Hepatocyte (in vitro differentiated cells): ENCODE measurements at regions not wholly inside any gene's neighbourhood (a gene's known extent, or its start where the extent isn't known, plus 50 kb on each side); places are given as distances from the start of the nearest gene placed in this dataset.

ENCODE experiments used
- DNase-seq: peaks from one replicate; pipeline ENCODE4 v3.0.0-alpha.2; 2016; ENCODE audit warnings: low spot score
- H2AFZ ChIP-seq: fragments of 200-600 bp; sonication (generic); 2 replicates; pipeline ENCODE4 v1.6.0; 2016; ENCODE audit warnings: antibody characterized with exemption, mild to moderate bottlenecking
- H3K27ac ChIP-seq: fragments of 200-600 bp; sonication (generic); 2 replicates; pipeline ENCODE4 v1.5.1; 2016; ENCODE audit warnings: mild to moderate bottlenecking
- H3K27me3 ChIP-seq: fragments of 200-600 bp; sonication (generic); 2 replicates; pipeline ENCODE4 v1.6.1; 2016
- H3K36me3 ChIP-seq: fragments of 200-600 bp; sonication (generic); replicated peaks from 2 replicates; pipeline ENCODE4 v1.5.1; 2016; ENCODE audit warnings: low read depth; ENCODE audit not compliant: insufficient read depth
- H3K4me1 ChIP-seq: fragments of 200-600 bp; sonication (generic); 2 replicates; pipeline ENCODE4 v1.5.1; 2016; ENCODE audit warnings: mild to moderate bottlenecking, moderate library complexity; ENCODE audit not compliant: insufficient read depth
- H3K4me2 ChIP-seq: fragments of 200-600 bp; sonication (generic); 2 replicates; pipeline ENCODE4 v1.6.0; 2016
- H3K4me3 ChIP-seq: fragments of 200-600 bp; sonication (generic); 2 replicates; pipeline ENCODE4 v1.5.1; 2016; ENCODE audit warnings: mild to moderate bottlenecking
- H3K79me2 ChIP-seq: fragments of 200-600 bp; sonication (generic); 2 replicates; pipeline ENCODE4 v1.6.0; 2017; ENCODE audit warnings: mild to moderate bottlenecking
- H3K9me2 ChIP-seq: fragments of 200-600 bp; sonication (generic); replicated peaks from 2 replicates; pipeline ENCODE4 v1.6.0; 2017; ENCODE audit warnings: mild to moderate bottlenecking; ENCODE audit not compliant: insufficient read depth
- H3K9me3 ChIP-seq: fragments of 200-600 bp; sonication (generic); 2 replicates; pipeline ENCODE4 v1.5.1; 2016; ENCODE audit warnings: low read depth, mild to moderate bottlenecking
- H4K20me1 ChIP-seq: fragments of 200-600 bp; sonication (generic); 2 replicates; pipeline ENCODE4 v1.6.0; 2016; ENCODE audit warnings: mild to moderate bottlenecking; ENCODE audit not compliant: insufficient read depth, poor library complexity, severe bottlenecking
- EZH2 ChIP-seq: fragments of 200-600 bp; sonication (generic); IDR thresholded peaks from 2 replicates; pipeline ENCODE4 v1.6.1; 2016; ENCODE audit warnings: antibody characterized with exemption, mild to moderate bottlenecking, borderline replicate concordance
- EZH2phosphoT487 ChIP-seq: fragments of 200-600 bp; sonication (generic); IDR thresholded peaks from one replicate; pipeline ENCODE4 v1.6.1; 2018; ENCODE audit warnings: antibody characterized with exemption, mild to moderate bottlenecking, low read depth, moderate library complexity; ENCODE audit not compliant: unreplicated experiment, severe bottlenecking
- WGBS: methylation state at CpG from one replicate; pipeline ENCODE4 v1.1.6; 2016; ENCODE audit warnings: low lambda C conversion rate; ENCODE audit errors: missing lambda C conversion rate; 5-methylcytosine and 5-hydroxymethylcytosine counted together
- TF ChIP-seq, protein P1 (sequence below): fragments of 200-600 bp; sonication (generic); IDR thresholded peaks from 2 replicates; pipeline ENCODE4 v1.5.1; 2016; ENCODE audit warnings: antibody characterized with exemption, mild to moderate bottlenecking; ENCODE audit not compliant: poor library complexity

DNA sequence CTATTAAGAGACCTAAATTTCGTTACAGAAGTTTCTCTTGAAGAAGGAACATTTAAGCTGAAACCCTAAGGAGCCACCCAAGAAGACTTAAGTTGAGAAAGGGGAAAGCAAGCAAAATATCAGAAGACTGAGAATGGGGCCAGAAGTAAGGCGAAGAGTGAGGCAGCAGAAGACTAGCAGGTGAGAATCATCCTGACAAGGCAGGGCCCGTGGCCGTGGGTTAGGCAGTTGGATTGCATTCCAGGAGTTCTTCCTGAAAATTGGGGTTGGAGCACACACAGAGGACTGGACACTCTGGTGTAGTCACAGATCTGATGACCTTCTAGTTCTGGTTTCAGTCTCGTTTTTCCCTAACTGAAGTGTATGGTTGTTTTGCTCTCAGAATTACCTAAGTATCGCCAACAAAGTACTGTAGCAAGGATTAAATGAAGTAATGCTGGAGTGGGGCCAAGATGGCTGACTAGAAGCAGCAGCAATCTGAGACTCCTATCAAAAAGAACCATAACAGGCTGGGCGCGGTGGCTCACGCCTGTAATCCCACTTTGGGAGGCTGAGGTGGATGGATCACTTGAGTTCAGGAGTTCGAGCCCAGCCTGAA, 94.4 kb upstream of the GUCY1A1 start:
- Histone ChIP-seq H3K9me2 (no peaks in the 10 kb centered on the region), H4K20me1 (no peaks in the 10 kb centered on the region), H3K4me2 (no peak overlapping the region), H3K9me3 (no peaks in the 10 kb centered on the region), H2AFZ (no peak overlapping the region), H3K4me1 (no peaks in the 10 kb centered on the region), H3K36me3 (no peaks in the 10 kb centered on the region), H3K27me3 (no peaks in the 10 kb centered on the region), H3K4me3 (no peak overlapping the region), H3K27ac (no peak overlapping the region), H3K79me2 (no peaks in the 10 kb centered on the region)
- DNase-seq: no peak
- TF ChIP-seq, protein P1, sequence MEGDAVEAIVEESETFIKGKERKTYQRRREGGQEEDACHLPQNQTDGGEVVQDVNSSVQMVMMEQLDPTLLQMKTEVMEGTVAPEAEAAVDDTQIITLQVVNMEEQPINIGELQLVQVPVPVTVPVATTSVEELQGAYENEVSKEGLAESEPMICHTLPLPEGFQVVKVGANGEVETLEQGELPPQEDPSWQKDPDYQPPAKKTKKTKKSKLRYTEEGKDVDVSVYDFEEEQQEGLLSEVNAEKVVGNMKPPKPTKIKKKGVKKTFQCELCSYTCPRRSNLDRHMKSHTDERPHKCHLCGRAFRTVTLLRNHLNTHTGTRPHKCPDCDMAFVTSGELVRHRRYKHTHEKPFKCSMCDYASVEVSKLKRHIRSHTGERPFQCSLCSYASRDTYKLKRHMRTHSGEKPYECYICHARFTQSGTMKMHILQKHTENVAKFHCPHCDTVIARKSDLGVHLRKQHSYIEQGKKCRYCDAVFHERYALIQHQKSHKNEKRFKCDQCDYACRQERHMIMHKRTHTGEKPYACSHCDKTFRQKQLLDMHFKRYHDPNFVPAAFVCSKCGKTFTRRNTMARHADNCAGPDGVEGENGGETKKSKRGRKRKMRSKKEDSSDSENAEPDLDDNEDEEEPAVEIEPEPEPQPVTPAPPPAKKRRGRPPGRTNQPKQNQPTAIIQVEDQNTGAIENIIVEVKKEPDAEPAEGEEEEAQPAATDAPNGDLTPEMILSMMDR: no peak
- TF ChIP-seq EZH2phosphoT487: no peak
- no peak for TF ChIP-seq EZH2
- WGBS: 83% methylated on average over 10 of the region's 10 CpGs

- Histone ChIP-seq H3K27ac (no peak overlapping the region), H3K4me2 (no peak overlapping the region), H3K79me2 (no peaks in the 10 kb centered on the region), H2AFZ (no peak overlapping the region), H3K4me1 (no peaks in the 10 kb centered on the region), H4K20me1 (no peaks in the 10 kb centered on the region), H3K27me3 (no peaks in the 10 kb centered on the region), H3K9me3 (no peaks in the 10 kb centered on the region), H3K36me3 (no peaks in the 10 kb centered on the region), H3K4me3 (no peak overlapping the region), H3K9me2 (no peaks in the 10 kb centered on the region)
- WGBS: 19% methylated on average over 1 of the region's 1 CpG
- DNase-seq: no peak
- TF ChIP-seq EZH2phosphoT487 (no peak), EZH2 (no peak)
- TF ChIP-seq, protein P1: no peak
These were observed 95.3 kb upstream of the GUCY1A1 start for GRCh38 chr4:155571184-155571944.

DNA sequence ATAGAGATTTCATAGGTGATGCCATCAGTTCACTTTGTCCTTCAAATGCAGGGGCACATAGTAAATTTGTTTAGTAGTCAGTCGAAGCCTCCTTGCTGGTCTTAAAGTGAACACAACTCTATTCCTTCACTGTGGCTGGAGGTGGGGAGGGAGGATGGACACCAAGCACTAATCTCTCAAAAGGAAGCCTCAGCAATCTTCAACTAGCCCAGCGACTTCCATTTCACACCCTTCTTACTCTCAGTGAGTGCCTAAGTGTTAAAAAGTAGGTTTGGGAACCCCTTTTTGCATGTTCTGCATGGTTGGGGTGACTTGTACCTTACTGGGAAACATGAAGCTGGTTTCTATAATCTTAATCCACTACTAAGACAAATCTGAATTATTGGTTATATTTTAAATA, 96.0 kb upstream of the GUCY1A1 start:
- Histone ChIP-seq H3K4me2 (no peak overlapping the region), H3K36me3 (no peaks in the 10 kb centered on the region), H3K9me3 (no peaks in the 10 kb centered on the region), H2AFZ (no peak overlapping the region), H3K4me1 (no peaks in the 10 kb centered on the region), H3K27ac (no peak overlapping the region), H3K27me3 (no peaks in the 10 kb centered on the region), H3K4me3 (no peak overlapping the region), H3K79me2 (no peaks in the 10 kb centered on the region), H3K9me2 (no peaks in the 10 kb centered on the region), H4K20me1 (no peaks in the 10 kb centered on the region)
- TF ChIP-seq EZH2phosphoT487 (no peak), EZH2 (no peak)
- TF ChIP-seq, protein P1: no peak
- 58% methylated on average over 2 of the region's 2 CpGs for WGBS
- no peak for DNase-seq
